T-helper 22 cell (primary cell): ENCODE measurements at regions not wholly inside any gene's neighbourhood (a gene's known extent, or its start where the extent isn't known, plus 50 kb on each side); places are given as distances from the start of the nearest gene placed in this dataset.
"Not testable (repeated sequence)": the region's sequence is repeated elsewhere in the genome, so short reads cannot be mapped to it uniquely, and the experiment has no call there.

Experiments
- DNase-seq: peaks from one replicate; pipeline ENCODE4 v3.0.0-alpha.2; 2020; ENCODE audit warnings: low read depth

GRCh38 chr2:191476901-191477300 lies 201.0 kb upstream of the NABP1 start:
- DNase-seq, result no peak

GRCh38 chr2:191478799-191479679 lies 198.9 kb upstream of the NABP1 start:
- DNase-seq, result no peak

GRCh38 chr2:191479680-191480023 lies 198.3 kb upstream of the NABP1 start:
- DNase-seq, result no peak

- no peak for DNase-seq
Observed at GRCh38 chr2:191481305-191482070, 196.4 kb upstream of the NABP1 start.

- DNase-seq, result no peak
Observed at GRCh38 chr2:191483117-191483516, 194.8 kb upstream of the NABP1 start.

GRCh38 chr2:191486584-191487320 lies 191.2 kb upstream of the NABP1 start:
- DNase-seq, result no peak

- no peak for DNase-seq
Observed at GRCh38 chr2:191488135-191488534, 189.8 kb upstream of the NABP1 start.

GRCh38 chr2:191489177-191489576 lies 188.8 kb upstream of the NABP1 start:
- DNase-seq, result no peak

GRCh38 chr2:191496838-191497237 lies 181.1 kb upstream of the NABP1 start:
- DNase-seq, result no peak

GRCh38 chr2:191497822-191498221 lies 180.1 kb upstream of the NABP1 start:
- DNase-seq, result no peak

- DNase-seq, result no peak
Observed at GRCh38 chr2:191499050-191499449, 178.9 kb upstream of the NABP1 start.

- no peak for DNase-seq
Observed at GRCh38 chr2:191499874-191500565, 177.9 kb upstream of the NABP1 start.

GRCh38 chr2:191500566-191500883 lies 177.4 kb upstream of the NABP1 start:
- no peak for DNase-seq

- no peak for DNase-seq
Observed at GRCh38 chr2:191500884-191501560, 176.9 kb upstream of the NABP1 start.

- no peak for DNase-seq
Observed at GRCh38 chr2:191501561-191502168, 176.3 kb upstream of the NABP1 start.

- no peak for DNase-seq
Observed at GRCh38 chr2:191506515-191506914, 171.4 kb upstream of the NABP1 start.

GRCh38 chr2:191507252-191507853 lies 170.6 kb upstream of the NABP1 start:
- not testable (repeated sequence) for DNase-seq

- DNase-seq, result no peak
Observed at GRCh38 chr2:191508738-191509137, 169.2 kb upstream of the NABP1 start.

- no peak for DNase-seq
Observed at GRCh38 chr2:191512216-191512835, 165.6 kb upstream of the NABP1 start.

- no peak for DNase-seq
Observed at GRCh38 chr2:191512874-191513273, 165.1 kb upstream of the NABP1 start.
